HL-60 (cell line): ENCODE measurements at regions not wholly inside any gene's neighbourhood (a gene's known extent, or its start where the extent isn't known, plus 50 kb on each side); places are given as distances from the start of the nearest gene placed in this dataset.

Source experiments
- DNase-seq, 2 experiments: peaks; one replicate each; pipeline ENCODE4 v3.0.0-alpha.2; 2010 to 2020; ENCODE audit warnings: low read depth in 1 of 2, low spot score in 1 of 2
- H3K27ac ChIP-seq: fragments of 250-450 bp; sonication (Bioruptor Pico); replicated peaks from 2 replicates; pipeline ENCODE4 v1.5.1; 2020; ENCODE audit warnings: mild to moderate bottlenecking, moderate library complexity
- H3K27me3 ChIP-seq: fragments of 250-450 bp; sonication (Bioruptor Pico); 2 replicates; pipeline ENCODE4 v1.5.1; 2021; ENCODE audit warnings: mild to moderate bottlenecking, moderate library complexity; ENCODE audit not compliant: insufficient read depth, poor library complexity, severe bottlenecking
- H3K4me3 ChIP-seq: replicated peaks from 2 replicates; pipeline ENCODE4 v1.5.1; 2011; ENCODE audit warnings: mild to moderate bottlenecking, control low read depth, low read length; ENCODE audit not compliant: insufficient read depth
- GABPA ChIP-seq: IDR thresholded peaks from 2 replicates; pipeline ENCODE4 v1.6.1; 2012; ENCODE audit warnings: low read depth
- POLR2AphosphoS5 ChIP-seq: IDR thresholded peaks from 2 replicates; pipeline ENCODE4 v1.6.1; 2012; ENCODE audit warnings: low read depth
- REST ChIP-seq: IDR thresholded peaks from 2 replicates; pipeline ENCODE4 v1.6.1; 2012; ENCODE audit warnings: low read depth; ENCODE audit not compliant: insufficient replicate concordance
- SPI1 ChIP-seq: IDR thresholded peaks from 2 replicates; pipeline ENCODE4 v1.6.1; 2012; ENCODE audit warnings: low read depth, mild to moderate bottlenecking, borderline replicate concordance
- TF ChIP-seq, protein P1 (sequence below): IDR thresholded peaks from one replicate; pipeline ENCODE4 v1.5.1; 2011; ENCODE audit warnings: low read length, control low read depth, inconsistent platforms; ENCODE audit not compliant: insufficient read depth

DNA sequence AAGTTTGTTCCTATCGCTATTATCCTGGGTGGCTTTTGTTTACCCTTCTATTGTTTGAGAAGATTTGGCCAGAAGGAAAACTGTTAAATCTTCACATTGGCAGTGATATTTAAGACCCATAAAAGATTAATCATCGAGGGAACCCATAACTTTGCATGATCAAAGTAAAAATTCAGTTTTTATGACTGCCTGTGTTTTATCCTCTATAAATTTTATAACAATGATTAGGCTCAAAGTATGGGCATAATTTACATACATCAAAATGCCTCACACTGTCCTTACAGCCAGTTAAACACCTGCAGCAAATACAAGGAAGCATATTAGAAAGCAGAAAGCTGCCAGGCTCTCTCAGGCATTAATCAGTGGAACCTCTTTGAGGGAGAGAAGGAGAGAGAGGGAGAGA lies 289.1 kb downstream of the ICOS start:
- H3K4me3 ChIP-seq, result no peak overlapping the region
- no peak for DNase-seq
- H3K27ac ChIP-seq, result no peak overlapping the region
- no peaks in the 10 kb centered on the region for H3K27me3 ChIP-seq
- no peak for TF ChIP-seq POLR2AphosphoS5
- TF ChIP-seq GABPA, result no peak
- TF ChIP-seq, protein P1, sequence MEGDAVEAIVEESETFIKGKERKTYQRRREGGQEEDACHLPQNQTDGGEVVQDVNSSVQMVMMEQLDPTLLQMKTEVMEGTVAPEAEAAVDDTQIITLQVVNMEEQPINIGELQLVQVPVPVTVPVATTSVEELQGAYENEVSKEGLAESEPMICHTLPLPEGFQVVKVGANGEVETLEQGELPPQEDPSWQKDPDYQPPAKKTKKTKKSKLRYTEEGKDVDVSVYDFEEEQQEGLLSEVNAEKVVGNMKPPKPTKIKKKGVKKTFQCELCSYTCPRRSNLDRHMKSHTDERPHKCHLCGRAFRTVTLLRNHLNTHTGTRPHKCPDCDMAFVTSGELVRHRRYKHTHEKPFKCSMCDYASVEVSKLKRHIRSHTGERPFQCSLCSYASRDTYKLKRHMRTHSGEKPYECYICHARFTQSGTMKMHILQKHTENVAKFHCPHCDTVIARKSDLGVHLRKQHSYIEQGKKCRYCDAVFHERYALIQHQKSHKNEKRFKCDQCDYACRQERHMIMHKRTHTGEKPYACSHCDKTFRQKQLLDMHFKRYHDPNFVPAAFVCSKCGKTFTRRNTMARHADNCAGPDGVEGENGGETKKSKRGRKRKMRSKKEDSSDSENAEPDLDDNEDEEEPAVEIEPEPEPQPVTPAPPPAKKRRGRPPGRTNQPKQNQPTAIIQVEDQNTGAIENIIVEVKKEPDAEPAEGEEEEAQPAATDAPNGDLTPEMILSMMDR, result no peak

DNA sequence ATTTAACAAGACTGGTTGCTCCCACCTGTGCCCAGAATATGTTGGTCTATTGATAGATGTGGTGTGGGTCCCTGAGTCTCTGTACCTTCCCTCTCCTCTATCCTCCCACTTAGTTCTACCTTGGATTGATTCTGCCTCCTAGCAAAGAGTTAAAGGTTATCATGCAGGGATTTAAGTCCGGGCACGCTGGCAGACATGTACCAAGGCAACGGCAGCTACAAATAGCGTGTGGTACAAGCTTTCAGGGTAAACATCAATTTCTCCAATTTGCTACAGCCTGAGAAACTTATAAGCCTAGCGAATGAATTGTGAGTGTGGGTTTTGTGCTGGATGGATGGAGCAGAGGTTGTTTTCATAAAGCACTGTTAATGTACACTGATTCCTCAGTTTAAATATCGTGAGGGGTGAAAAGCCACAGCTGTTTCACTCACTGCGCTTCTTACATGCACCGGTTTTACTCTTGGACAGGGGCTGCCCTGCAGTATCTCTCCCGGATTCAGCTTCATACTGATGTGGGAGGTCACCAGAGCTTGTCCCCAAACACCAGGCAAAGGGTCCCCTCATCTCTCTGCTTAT lies 289.8 kb downstream of the ICOS start:
- Histone ChIP-seq H3K4me3 (no peak overlapping the region), H3K27me3 (no peaks in the 10 kb centered on the region), H3K27ac (no peak overlapping the region)
- DNase-seq, result no peak
- no peak for TF ChIP-seq REST
- TF ChIP-seq SPI1, result no peak
- no peak for TF ChIP-seq GABPA
- TF ChIP-seq, protein P1, result no peak
- no peak for TF ChIP-seq POLR2AphosphoS5

DNA sequence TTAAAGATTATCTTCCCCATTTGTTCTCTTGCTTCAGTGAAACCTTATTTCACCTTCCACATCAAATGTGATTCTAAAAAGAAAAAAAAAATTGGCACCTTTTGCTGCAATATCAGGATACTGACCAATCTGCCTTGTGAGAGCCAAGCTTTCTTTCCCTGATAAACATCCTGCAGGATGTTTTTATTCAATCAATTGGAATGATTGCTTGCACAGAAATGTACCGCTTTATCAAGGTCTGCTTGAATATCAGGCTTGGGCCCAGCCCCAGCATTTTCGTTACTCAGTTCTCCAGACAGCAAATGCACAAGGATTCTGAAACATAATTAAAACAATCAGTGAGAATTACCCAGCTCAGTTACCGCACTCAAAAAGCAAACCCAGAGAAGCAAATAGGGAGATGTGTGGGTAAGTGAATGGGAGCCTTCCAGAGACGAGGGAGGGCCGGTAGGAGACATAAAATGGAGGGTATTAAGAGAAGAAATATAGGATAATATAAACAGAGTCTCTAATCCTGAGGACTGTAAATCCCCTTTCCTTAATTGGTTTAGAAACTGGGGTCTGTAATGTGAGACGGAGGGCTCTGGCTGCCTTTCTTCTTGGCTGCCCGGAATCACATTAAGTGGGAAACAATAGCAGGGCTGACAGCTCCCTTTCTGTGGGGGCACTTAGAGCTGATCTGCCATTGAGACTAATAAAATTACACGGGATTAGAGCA lies 291.8 kb downstream of the ICOS start:
- peaks cover 2% of the 10 kb centered on the region for H3K27me3 ChIP-seq
- no peak for TF ChIP-seq GABPA
- no peak for TF ChIP-seq REST
- TF ChIP-seq SPI1, result no peak
- TF ChIP-seq, protein P1, result no peak
- TF ChIP-seq POLR2AphosphoS5, result no peak
- DNase-seq, result no peak

DNA sequence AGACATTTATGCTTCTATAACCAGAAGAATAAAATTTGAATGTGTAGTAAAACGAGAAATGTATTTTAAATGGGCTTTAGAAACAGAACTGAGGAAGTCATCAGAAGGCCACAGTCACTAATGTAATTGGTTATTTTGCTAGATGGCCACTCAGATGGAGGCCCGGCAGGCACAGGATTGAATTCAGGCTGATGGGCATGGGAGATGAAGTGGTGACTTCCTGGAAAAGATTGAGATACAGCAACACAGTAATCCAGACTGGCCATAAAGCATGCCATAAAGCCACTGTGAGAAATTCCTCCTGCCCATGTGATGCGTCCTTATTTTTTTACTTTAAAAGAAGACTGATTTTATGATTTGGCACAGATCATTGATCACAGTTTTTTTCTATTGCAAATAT lies 297.7 kb downstream of the ICOS start:
- no peak for TF ChIP-seq SPI1
- no peak for TF ChIP-seq POLR2AphosphoS5
- no peak for TF ChIP-seq REST
- Histone ChIP-seq H3K4me3 (no peak overlapping the region), H3K27ac (no peak overlapping the region), H3K27me3 (peaks cover 2% of the 10 kb centered on the region)
- DNase-seq, result no peak

More for the DNA sequence above, 291.8 kb downstream of the ICOS start:
- H3K4me3 ChIP-seq, result no peak overlapping the region
- H3K27ac ChIP-seq, result no peak overlapping the region
